Adrenal gland (tissue), 9 donors: ENCODE measurements at regions not wholly inside any gene's neighbourhood (a gene's known extent, or its start where the extent isn't known, plus 50 kb on each side); places are given as distances from the start of the nearest gene placed in this dataset.

ENCODE experiments used
- DNase-seq, 7 donors: peaks; one replicate each; pipeline ENCODE4 v3.0.0-alpha.2; 2019 to 2020
- H3K27ac ChIP-seq, 5 donors: fragments of 200-600 bp; sonication (generic) in 4 of 5; 1 replicate in 3 of 5; 2 replicates in 2 of 5; pipeline versions ENCODE4 v1.5.1 to v1.8.0; 2016 to 2020; ENCODE audit warnings: mild to moderate bottlenecking in 1 of 5
- H3K27me3 ChIP-seq: fragments of 200-600 bp; 2 replicates; pipeline ENCODE4 v1.8.0; 2021
- H3K36me3 ChIP-seq, 2 donors: fragments of 200-600 bp; replicated peaks in 1 of 2; 1 replicate in 1 of 2; 2 replicates in 1 of 2; pipeline versions ENCODE4 v1.5.1 to v1.8.0; 2018 to 2022
- H3K4me1 ChIP-seq, 2 donors: fragments of 200-600 bp; replicated peaks in 1 of 2; 1 replicate in 1 of 2; 2 replicates in 1 of 2; pipeline versions ENCODE4 v1.5.1 to v1.8.0; 2018 to 2021
- H3K4me3 ChIP-seq, 4 donors: fragments of 200-600 bp; sonication (generic) in 3 of 4; one replicate each; pipeline ENCODE4 v1.5.1; 2016 to 2018
- H3K9me3 ChIP-seq, 3 donors: fragments of 200-600 bp; sonication (generic) in 1 of 3; replicated peaks in 1 of 3; 1 replicate in 2 of 3; 2 replicates in 1 of 3; pipeline versions ENCODE4 v1.5.1 to v1.8.0; 2016 to 2021
- POLR2A ChIP-seq, 2 donors: fragments of 450-650 bp; IDR thresholded peaks; one replicate each; pipeline ENCODE4 v1.6.1; 2017; ENCODE audit warnings: antibody characterized with exemption in 2 of 2, mild to moderate bottlenecking in 2 of 2, moderate library complexity in 1 of 2
- WGBS, 4 donors: extraction: QIAGEN DNeasy Blood & Tissue Kit in 2 of 4; methylation state at CpG; one replicate each; pipeline versions ENCODE4 v1.1.5 to v1.1.7; 2013 to 2017; 5-methylcytosine and 5-hydroxymethylcytosine counted together
- intact Hi-C, 2 donors: fragments of 100-400 bp; cut with DNase I; formaldehyde crosslinking; loops; one replicate each; pipeline versions ENCODE4 v1.14.1 to v1.15.0; 2022 to 2023
- TF ChIP-seq, protein P1 (sequence below), 6 experiments: fragments of 450-650 bp in 4 of 6; fragments of 200-600 bp in 2 of 6; sonication (generic) in 1 of 6; IDR thresholded peaks; 1 replicate in 5 of 6; 2 replicates in 1 of 6; pipeline versions ENCODE4 v1.5.1 to v1.8.0; 2016 to 2021; ENCODE audit warnings: antibody characterized with exemption in 6 of 6, mild to moderate bottlenecking in 2 of 6, moderate library complexity in 1 of 6
- donor health status: healthy with polysubstance abuse.
- donor health status: Bipolar disorder and iron deficiency.
- donor health status: DM: yes; HTN: yes; CAD: no.
- donor health status: DM: no; HTN: no; CAD: no.
- donor health status: DM: no; HTN: no; CAD: no.

- DNase-seq, result no peak
- Histone ChIP-seq H3K4me3 (no peak overlapping the region), H3K9me3 (no peaks in the 10 kb centered on the region), H3K4me1 (no peaks in the 10 kb centered on the region), H3K27me3 (no peaks in the 10 kb centered on the region), H3K36me3 (no peaks in the 10 kb centered on the region), H3K27ac (no peak overlapping the region)
- 38 to 51% (median 41%) methylated on average over 2 of the region's 2 CpGs for WGBS, 4 donors
- TF ChIP-seq POLR2A (IDR thresholded peaks at IDR 0.05), result no peak
- TF ChIP-seq, protein P1, sequence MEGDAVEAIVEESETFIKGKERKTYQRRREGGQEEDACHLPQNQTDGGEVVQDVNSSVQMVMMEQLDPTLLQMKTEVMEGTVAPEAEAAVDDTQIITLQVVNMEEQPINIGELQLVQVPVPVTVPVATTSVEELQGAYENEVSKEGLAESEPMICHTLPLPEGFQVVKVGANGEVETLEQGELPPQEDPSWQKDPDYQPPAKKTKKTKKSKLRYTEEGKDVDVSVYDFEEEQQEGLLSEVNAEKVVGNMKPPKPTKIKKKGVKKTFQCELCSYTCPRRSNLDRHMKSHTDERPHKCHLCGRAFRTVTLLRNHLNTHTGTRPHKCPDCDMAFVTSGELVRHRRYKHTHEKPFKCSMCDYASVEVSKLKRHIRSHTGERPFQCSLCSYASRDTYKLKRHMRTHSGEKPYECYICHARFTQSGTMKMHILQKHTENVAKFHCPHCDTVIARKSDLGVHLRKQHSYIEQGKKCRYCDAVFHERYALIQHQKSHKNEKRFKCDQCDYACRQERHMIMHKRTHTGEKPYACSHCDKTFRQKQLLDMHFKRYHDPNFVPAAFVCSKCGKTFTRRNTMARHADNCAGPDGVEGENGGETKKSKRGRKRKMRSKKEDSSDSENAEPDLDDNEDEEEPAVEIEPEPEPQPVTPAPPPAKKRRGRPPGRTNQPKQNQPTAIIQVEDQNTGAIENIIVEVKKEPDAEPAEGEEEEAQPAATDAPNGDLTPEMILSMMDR (IDR thresholded peaks at IDR 0.05), result no peak
- intact Hi-C loops, result no loop called here
These were observed 534.3 kb downstream of the ETS1 start for GRCh38 chr11:128052912-128053641.

- intact Hi-C loops, result no loop called here
These were observed 539.2 kb downstream of the ETS1 start for GRCh38 chr11:128048121-128048520.

GRCh38 chr11:128047026-128047425, 540.3 kb downstream of the ETS1 start:
- no peaks in the 10 kb centered on the region for H3K4me1 ChIP-seq
- TF ChIP-seq POLR2A (IDR thresholded peaks at IDR 0.05), result no peak
- TF ChIP-seq, protein P1 (IDR thresholded peaks at IDR 0.05), result no peak
- H3K27me3 ChIP-seq, result no peaks in the 10 kb centered on the region
- intact Hi-C loops, result no loop called here
- 45 to 55% (median 47%) methylated on average over 4 of the region's 4 CpGs for WGBS, 4 donors
- no peaks in the 10 kb centered on the region for H3K36me3 ChIP-seq
- no peak overlapping the region for H3K27ac ChIP-seq
- no peaks in the 10 kb centered on the region for H3K9me3 ChIP-seq
- no peak overlapping the region for H3K4me3 ChIP-seq
- DNase-seq, result no peak

More at GRCh38 chr11:128048121-128048520, 539.2 kb downstream of the ETS1 start:
- WGBS, 4 donors, result 77 to 89% (median 87%) methylated on average over 4 of the region's 4 CpGs
- DNase-seq, result no peak
- no peak overlapping the region for H3K27ac ChIP-seq
- H3K27me3 ChIP-seq, result no peaks in the 10 kb centered on the region
- H3K9me3 ChIP-seq, result no peaks in the 10 kb centered on the region
- no peaks in the 10 kb centered on the region for H3K4me1 ChIP-seq
- H3K4me3 ChIP-seq, result no peak overlapping the region
- TF ChIP-seq, protein P1 (IDR thresholded peaks at IDR 0.05), result no peak
- no peak for TF ChIP-seq POLR2A (IDR thresholded peaks at IDR 0.05)
- no peaks in the 10 kb centered on the region for H3K36me3 ChIP-seq

- H3K4me3 ChIP-seq, result no peak overlapping the region
- 47 to 73% (median 63%) methylated on average over 3 of the region's 3 CpGs for WGBS, 4 donors
- H3K36me3 ChIP-seq, result no peaks in the 10 kb centered on the region
- no peaks in the 10 kb centered on the region for H3K4me1 ChIP-seq
- intact Hi-C loops, result no loop called here
- H3K27me3 ChIP-seq, result no peaks in the 10 kb centered on the region
- DNase-seq, result no peak
- H3K9me3 ChIP-seq, result no peaks in the 10 kb centered on the region
- H3K27ac ChIP-seq, result no peak overlapping the region
- TF ChIP-seq POLR2A (IDR thresholded peaks at IDR 0.05), result no peak
- TF ChIP-seq, protein P1 (IDR thresholded peaks at IDR 0.05), result no peak
These were observed 541.1 kb downstream of the ETS1 start for GRCh38 chr11:128046213-128046612.
